CD1c-positive myeloid dendritic cell (primary cell): ENCODE measurements at regions not wholly inside any gene's neighbourhood (a gene's known extent, or its start where the extent isn't known, plus 50 kb on each side); places are given as distances from the start of the nearest gene placed in this dataset.
A peak's percentile ranks its signal among the peaks of the same experiment; 100 is the strongest.

ENCODE experiments used
- DNase-seq: peaks from one replicate; pipeline ENCODE4 v3.0.0-alpha.2; 2016; ENCODE audit errors: extremely low spot score

DNA sequence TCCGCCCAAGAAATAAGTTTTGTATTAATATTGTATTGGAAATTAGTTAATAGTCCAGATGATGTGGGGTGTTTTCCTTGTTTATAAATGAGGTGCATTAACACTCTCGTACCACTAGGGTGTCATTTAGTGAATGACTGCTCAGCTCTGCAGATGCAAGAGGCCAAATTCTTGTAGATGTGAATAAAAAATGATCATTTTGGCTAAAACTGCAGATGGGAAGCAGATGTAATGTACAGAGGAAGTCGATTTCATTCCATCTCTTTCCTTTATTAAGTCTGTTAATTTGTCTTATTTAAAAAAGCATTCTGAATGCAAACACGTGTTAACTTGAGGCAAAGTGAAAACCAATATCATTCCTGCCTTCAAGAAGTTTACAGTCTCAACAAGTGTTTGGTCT is 108.1 kb downstream of the DHX15 start:
- DNase-seq: peak; percentile 5

DNA sequence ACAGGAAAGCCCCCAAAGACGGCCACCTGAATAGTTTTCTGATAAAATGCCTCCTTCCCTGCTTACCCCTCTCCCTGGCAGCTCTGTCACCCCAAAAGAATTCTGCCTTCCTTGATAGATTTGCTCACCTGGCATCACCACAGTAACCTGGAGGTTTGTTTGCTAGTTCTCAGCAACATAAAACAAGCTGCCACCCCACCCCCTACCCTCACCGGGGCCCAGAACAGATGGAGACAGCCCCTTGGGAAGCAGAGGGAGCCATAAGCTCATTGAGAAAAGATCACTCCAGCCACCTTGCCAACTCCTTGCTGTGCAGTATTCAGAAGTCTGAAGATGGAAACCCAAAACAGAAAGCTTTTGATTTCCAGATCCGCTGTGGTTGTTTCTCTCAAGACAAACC is 108.6 kb downstream of the DHX15 start:
- DNase-seq: no peak

DNA sequence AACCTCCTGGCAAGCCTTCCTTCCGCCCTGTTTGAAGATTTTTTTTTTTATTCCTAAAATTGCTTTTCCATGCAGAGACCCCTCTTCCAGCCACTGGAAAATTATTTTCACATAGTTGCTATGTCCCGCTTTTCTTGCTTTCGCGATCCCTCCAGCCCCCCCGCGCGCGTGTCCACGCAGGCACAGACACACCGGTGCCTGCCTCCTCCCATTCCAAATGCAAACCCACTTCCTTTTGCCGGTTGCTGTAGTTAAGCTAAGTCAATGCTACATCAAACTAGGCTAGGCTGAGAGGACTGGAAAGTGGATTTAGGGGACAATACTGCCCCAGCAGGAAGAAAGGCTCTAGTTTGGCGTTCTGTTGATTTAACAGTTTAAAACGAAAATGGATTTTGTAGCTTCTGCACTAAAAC is 111.0 kb downstream of the DHX15 start:
- no peak for DNase-seq

DNA sequence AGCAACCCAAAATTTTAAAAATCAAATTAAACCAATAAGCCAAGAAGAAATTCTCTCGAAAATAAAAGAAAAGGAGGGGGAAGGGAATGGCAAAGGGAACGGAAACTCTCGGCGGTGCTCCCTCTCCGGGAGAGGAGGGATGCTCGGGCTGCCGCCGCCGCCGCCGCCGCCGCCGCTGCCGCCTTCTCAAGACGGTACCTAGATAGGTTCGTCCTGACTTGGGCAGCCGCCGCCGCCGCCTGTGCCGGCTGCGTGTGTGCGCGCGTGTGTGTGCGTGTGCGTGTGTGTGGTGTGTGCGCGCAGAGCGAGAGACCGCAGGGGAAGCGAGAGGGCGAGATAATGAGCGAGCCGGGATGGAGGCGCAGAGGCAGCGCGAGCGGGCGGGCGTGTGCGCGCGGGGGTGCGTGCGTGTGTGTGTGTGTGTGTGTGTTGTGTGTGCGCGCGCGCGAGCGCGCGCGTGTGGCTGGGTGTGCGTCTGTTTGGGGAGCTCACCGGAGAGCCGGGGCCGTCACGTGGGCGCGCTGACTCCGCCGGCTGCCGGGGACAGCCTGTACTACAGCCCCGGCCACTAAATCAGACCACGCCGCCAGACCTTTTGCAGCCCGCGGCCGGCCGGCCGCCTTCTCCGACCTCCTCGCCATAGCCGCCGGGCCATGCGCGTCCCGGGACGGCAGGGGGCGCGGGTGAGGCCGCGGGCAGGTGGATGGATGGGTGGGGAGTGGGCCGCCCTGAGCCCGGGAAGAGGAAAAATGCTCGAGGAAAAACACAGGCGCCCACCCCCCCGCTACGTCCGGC is 111.6 kb downstream of the DHX15 start:
- peak; percentile 59 for DNase-seq

DNA sequence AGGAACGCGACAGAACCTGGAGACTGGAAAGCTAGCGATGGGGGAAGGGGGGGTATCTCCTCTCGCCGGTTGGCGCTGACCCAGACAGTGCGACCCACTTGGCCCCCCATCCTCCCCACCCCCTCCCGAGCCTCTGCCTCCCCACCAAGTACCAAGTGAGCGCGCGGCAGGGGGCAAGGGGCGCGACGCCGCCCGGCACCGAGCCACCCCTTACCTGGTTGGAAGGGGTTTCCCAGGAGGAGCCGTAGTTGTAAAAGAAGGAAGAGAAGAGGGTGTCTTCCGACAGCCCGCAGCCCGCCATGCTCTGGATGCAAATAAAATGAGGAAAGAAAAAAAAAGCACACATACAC is 112.2 kb downstream of the DHX15 start:
- DNase-seq: no peak

DNA sequence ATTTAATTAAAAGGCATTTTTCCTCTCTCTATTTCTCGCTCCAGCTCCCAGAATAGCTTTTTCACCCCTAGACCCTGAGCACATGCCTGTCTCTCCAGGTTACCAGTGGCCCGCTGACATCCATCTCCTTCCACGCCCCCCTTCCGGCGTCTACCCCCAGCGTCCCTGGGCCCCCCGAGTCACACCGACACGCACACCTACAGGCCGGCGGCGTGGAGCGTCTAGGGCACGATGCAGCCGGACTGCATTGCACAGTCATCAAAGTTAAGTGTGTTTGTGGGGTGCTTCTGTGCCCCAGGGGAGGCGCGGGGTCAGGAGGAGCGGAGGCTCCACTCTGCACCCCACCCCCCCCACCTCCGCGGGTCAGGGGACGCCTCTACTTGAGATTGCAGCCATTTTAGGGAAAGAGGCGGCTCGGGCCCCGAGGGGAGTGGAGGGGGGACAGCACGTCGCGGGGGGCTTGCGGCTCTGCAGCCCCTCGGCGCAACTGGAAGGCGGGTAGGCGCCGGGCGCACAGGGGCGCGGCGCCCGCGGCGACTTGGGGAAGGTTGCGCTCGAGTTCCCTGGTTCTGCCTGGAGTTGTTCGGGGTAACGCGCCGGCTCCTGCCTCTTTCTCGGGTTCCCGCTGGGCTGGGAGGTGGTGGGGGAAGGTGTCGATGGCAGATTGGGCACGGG is 112.7 kb downstream of the DHX15 start:
- no peak for DNase-seq

DNA sequence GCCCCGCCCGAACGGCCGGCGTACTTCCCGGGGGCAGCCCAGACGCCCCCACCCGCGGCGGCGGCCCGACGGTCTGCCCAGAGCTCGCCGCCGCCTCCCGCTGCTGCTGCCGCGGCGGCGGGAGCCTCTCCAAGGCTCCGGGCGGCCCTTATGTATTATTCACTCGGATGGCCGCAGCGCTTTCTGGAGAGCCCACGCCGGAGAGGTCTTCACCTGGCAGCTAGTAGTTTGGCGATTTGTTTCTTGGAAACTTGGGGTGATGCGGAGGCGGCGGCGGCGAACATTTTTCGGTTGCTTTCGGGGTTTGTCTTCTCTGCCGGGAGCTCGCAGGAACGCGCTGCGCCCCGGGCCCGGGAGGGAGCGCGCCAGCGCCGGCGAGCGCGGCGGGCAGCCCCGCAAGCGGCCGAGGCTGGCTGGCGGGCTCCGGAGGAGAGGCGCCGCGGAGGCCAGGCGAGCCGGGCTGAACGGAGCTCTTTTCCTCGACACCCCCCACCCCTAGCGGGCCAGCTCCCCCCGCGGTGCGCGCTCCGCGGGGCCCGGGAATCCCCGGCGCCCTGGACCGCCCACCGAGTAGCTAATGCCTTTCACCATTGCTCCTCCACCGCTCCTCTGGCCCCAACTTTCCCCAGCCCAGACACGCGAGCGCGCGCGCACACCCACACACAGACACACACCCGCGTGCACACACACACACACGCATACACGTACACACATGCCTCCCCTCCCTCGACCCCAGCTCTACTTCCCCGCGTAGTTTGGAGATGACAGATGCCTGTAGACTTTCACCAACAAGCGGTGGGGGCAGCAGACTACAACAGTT is 113.5 kb downstream of the DHX15 start:
- no peak for DNase-seq

DNA sequence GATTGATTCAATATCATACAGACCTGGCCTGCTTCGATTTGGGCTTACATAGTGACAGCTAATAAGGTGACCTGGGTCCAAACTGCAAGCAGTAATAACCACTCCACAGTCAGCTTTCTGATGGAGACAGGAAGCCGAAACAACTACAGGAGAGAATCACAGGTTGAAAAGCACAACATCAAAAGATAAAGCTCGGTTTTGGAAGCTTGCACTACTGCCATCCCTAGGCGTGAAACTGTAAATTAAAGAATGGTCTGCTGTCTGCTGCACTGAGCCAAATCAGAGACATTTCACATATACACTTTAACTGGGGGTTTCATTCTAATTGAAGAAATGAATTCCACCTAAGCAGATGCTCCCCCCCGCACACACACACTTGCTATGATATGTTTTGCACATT is 116.3 kb downstream of the DHX15 start:
- DNase-seq: no peak

DNA sequence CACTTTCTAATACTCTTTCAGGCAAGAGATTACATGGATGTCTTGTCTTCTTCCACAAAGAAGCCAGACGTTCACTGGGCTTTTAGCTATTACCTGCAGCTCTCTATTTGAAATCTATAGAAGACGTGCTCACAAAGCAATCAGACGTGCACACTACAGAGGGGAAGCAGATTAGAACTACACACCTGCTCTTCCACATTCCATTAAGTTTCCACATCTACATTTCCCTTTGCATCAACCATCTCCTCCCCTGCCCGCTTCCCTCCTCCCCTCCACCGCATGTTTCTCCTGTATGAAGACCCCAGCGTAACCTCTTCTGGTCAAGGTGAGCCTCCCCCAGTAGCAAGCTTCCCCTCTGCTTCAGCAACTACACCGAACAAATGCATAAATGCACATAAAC is 119.8 kb downstream of the DHX15 start:
- no peak for DNase-seq

DNA sequence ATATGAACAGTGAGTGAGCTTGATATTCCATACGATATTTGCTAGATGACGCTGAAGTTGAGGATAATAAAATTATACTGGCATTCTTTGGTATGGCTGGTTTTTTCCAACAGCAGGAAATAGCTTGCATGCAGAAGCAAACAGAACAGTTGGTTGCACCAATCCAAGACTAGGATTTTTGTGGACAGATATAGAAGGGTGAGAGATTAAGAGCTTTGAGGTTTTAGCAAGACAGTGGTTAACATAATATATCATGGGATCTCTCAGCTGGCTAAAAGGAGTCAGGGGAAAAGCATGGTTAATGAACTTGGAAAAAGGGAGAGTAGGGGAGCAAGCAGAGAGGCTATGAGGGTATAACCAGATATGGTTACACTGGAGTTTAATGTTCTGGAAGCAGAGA is 127.9 kb downstream of the DHX15 start:
- no peak for DNase-seq

DNA sequence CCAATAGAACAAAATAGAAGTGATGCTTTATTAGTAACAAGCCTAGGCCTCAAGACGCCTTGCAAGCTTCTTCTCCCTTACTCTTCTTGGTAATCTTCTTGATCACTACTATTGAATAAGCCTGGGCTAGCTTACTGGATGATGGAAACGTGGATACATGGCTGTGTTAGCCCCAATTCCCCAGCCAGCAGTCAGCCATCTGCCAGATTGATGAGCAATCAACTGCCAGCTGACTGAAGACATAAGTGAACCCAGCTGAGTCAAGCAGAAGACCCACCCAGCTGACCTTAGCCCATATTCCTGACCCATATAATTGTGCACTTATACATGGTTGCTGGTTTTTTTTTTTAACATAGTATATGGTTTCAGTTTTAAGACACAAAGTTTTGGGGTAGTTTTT is 130.4 kb downstream of the DHX15 start:
- no peak for DNase-seq

DNA sequence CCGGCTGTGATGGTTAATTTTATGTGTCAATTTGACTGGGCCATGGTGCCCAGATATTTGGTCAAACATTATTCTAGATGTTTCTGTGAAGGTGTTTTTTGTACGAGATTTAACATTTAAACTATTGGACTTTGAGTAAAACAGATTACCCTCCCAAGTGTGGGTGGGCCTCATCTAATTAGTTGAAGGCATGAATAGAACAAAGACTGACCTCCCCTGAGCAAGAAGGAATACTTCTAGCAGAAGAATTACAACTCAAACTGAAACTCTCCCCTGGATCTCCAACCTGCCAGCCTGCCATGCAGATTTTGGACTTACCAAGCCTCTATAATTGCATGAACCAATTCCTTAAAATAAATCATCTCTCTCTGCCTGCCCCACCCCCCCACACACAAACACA is 132.5 kb downstream of the DHX15 start:
- no peak for DNase-seq

DNA sequence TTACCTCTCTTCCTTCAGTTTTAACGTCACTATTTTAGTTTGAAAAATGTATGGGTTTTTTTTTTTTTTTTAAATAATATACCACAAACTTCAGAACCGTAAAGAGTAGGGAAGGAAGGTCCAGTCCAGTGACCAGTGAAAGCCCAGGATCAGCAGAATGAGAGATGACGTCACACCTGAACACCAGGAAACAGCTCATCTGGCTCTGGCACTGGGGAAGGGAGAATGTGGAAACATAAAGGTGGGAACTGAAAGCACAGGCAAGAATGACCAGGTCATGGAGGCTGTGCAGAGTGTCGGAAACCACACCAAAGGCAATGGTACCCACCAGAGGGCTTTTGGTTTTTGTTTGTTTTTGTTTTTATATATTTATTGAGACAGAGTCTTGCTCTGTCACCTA is 141.2 kb downstream of the DHX15 start:
- no peak for DNase-seq

DNA sequence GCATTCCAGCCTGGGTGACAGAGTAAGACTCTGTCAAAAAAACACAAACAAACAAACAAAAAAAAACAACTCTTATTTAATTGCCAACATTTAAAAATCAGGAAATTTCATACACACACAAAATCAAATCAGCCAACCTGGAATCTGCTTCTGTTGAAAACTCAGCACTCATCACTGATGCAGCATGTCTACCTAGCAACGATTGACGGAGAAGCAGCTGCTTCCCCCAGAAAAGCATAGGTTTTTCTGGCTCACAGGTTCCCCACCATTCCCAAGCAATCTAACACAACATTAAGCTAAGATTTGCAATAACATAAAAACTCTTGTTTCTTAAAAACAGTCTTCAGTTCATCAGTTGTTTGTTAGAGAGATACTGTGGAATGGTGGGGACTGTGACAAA is 143.6 kb downstream of the DHX15 start:
- DNase-seq: no peak

DNA sequence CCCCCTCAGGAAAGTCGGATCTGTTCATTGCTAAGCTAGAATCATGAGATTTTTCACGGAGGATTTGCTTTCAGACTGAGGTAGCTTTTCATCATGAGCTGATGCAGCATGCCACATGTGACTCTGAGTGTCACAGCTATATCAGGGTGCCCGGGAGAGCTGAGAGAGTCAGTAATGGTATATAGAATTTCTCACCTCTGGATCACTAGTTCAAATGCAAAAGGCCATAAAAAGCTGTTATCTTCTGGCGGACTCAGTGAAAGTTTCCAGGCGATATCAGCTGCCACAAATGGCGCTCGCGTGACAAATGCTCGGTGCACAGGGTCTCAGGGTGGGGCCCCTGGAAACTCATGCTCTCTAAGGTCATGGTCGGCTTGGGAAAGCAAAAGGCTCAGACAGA is 150.1 kb downstream of the DHX15 start:
- DNase-seq: no peak

DNA sequence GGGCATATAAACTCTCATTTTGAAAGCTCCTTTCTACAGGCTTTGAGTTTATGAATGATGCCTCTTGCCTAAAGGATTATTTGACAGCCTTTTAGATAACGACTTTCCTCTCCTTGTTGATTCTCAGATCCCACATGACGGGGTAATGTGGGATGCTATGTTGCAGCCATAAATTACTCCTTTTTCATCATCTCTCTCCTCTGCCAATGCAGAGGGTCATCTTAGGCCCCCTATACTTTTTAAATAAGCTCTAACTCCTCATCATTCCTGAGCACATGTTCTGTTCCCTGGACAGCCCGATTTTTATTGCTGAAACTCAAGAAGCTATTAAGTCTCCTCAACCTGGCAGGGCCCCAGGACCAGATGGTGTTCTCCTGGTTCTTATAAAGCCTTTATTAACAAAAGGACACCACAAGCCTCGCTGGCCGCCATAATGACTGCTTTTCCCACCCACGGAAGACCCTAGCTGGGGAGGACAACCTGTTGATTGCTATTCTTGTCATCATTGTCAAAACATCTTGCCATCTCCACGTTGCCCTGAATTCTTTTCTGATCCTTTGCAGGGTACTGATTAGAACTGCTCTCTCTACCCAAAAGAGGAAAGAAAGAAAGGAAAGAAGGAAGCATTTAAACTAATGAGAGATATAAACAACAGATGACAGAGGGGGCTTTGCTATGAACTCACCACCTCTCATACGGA is 150.7 kb downstream of the DHX15 start:
- no peak for DNase-seq

DNA sequence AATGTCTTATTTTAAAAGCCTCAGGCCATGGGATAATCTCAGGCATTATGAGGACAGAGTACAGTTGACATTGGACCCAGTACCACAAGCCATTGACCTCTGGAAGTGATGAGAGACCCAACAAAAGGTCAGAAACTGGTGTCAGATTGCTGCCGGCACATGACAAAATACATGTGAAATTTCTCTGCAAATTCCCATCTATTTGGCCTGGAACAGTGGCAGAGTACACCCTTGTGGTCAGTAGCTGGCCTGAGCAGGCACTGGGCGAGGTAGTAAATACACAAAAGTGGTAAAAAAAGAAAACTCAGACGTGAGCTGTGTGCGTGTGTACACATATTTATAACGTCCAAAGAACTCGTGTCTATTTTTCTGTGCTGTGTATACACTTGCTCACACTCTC is 155.5 kb downstream of the DHX15 start:
- DNase-seq: no peak

DNA sequence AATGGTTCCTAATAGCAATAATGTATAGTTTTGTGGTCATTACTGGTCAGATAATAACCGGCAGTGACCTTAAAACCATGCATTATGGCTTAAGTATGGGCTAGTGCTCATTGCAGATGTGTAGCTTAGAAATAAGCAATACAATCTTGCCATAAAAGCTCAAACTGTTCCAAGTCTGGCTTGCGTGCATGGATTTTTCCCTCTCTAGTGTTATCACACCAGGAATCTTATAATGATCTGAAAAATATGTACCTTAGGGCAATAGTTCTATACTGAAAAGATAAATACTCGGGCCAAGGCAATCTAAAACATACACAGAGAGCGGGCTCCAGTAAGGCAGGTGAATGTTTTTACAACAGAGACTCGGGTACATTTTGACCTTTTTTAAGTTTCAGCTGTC is 157.8 kb downstream of the DHX15 start:
- no peak for DNase-seq

DNA sequence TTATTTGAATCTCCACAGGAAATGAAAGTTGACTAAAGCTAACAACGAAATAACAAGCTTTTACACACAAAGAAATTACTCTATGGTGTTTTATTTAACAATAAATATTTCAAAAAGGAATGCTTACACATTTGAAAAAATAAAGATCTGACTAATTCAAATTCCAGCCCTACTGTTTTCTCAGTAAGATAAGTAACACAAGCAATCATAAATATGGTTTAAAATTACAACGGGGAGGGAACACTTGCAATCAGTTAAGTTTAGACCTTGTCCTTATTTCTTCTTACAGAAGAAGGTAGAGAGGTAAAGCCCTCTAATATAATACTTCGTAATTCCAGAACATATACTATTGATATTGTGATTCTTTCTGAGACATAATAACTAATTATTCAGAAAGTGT is 158.5 kb downstream of the DHX15 start:
- no peak for DNase-seq

DNA sequence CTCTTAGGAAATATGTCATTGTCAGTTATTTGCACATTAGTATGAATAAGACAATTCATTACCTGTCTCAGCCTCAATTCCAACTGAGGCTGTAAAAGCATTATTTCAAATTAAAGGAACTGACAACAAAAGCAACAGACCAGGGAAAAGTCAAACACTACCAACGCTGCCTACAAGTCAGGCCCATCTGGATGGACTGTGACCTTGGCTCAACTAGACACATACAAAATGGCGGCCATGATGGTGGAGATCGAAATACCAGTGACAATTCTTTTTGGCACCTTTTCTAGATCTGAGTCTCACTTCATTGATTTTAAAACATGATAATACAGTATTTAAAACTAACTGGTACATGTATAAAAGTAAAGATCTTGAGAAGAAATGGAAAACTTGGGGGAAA is 160.7 kb downstream of the DHX15 start:
- DNase-seq: no peak

DNA sequence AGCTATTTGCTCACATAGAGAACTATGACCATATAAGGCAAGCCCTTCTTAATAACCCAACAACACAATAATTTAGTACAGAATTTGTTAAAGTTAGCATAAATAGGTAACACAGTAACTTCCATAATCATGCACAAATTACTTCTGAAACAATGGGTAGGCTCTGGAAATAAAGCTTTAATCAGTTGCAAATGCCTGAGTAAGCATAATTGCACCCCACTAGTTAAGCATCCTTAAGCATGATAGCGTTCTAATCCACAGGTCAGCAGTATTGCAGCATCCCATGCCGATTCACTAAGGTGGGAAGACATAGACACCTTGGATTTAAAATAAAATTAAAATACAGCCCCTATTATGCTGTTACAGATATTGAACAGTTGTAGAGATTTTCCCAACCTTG is 161.7 kb downstream of the DHX15 start:
- DNase-seq: no peak
